ENCODE measurements at regions not wholly inside any gene's neighbourhood (a gene's known extent, or its start where the extent isn't known, plus 50 kb on each side); places are given as distances from the start of the nearest gene placed in this dataset.

- TF ChIP-seq KLF16 (IDR thresholded peaks at IDR 0.05), result no peak
These were observed 437.8 kb upstream of the HSF2 start (continued) for GRCh38 chr6:121961619-121962125.

- 0% methylated on average over 2 of the region's 2 CpGs for WGBS (ENCODE audit: insufficient coverage, low coverage, missing lambda C conversion rate)
- POLR2A ChIA-PET, result no interaction called here
These were observed 435.6 kb upstream of the HSF2 start for GRCh38 chr6:121963826-121964225.

More at GRCh38 chr6:121963826-121964225, 435.6 kb upstream of the HSF2 start:
- no TSS peak for BruUV-seq (replicated peaks)
- TF ChIP-seq, protein P1, sequence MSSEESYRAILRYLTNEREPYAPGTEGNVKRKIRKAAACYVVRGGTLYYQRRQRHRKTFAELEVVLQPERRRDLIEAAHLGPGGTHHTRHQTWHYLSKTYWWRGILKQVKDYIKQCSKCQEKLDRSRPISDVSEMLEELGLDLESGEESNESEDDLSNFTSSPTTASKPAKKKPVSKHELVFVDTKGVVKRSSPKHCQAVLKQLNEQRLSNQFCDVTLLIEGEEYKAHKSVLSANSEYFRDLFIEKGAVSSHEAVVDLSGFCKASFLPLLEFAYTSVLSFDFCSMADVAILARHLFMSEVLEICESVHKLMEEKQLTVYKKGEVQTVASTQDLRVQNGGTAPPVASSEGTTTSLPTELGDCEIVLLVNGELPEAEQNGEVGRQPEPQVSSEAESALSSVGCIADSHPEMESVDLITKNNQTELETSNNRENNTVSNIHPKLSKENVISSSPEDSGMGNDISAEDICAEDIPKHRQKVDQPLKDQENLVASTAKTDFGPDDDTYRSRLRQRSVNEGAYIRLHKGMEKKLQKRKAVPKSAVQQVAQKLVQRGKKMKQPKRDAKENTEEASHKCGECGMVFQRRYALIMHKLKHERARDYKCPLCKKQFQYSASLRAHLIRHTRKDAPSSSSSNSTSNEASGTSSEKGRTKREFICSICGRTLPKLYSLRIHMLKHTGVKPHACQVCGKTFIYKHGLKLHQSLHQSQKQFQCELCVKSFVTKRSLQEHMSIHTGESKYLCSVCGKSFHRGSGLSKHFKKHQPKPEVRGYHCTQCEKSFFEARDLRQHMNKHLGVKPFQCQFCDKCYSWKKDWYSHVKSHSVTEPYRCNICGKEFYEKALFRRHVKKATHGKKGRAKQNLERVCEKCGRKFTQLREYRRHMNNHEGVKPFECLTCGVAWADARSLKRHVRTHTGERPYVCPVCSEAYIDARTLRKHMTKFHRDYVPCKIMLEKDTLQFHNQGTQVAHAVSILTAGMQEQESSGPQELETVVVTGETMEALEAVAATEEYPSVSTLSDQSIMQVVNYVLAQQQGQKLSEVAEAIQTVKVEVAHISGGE (CRISPR knock-in tag; IDR thresholded peaks at IDR 0.05), result no peak
- TF ChIP-seq TAF15 (IDR thresholded peaks at IDR 0.05; ENCODE audit: low read depth, low read length) (no peak), EWSR1 (IDR thresholded peaks at IDR 0.05; ENCODE audit: borderline replicate concordance, low read depth, partially characterized antibody) (no peak)
- TF ChIP-seq, protein P2, sequence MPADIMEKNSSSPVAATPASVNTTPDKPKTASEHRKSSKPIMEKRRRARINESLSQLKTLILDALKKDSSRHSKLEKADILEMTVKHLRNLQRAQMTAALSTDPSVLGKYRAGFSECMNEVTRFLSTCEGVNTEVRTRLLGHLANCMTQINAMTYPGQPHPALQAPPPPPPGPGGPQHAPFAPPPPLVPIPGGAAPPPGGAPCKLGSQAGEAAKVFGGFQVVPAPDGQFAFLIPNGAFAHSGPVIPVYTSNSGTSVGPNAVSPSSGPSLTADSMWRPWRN (IDR thresholded peaks at IDR 0.05; ENCODE audit: low read depth), result no peak
- H3K9ac ChIP-seq (ENCODE audit: insufficient read depth in 1 of 2, low read depth in 2 of 2, low read length in 2 of 2), result no peak overlapping the region
- no peak for ATAC-seq
- no peaks in the 10 kb centered on the region for H3K36me3 ChIP-seq (ENCODE audit: control insufficient read depth, insufficient read depth, low read length)
- H3K27ac ChIP-seq (ENCODE audit: extremely low read depth, low read depth, low read length), result no peak overlapping the region
- H3K4me1 ChIP-seq (replicated peaks in 1 of 2; ENCODE audit: control insufficient read depth in 2 of 2, insufficient read depth in 2 of 2, low read length in 2 of 2), result no peaks in the 10 kb centered on the region
- H3K27me3 ChIP-seq (ENCODE audit: control insufficient read depth in 2 of 2, insufficient read depth in 2 of 2, low read length in 2 of 2), result no peaks in the 10 kb centered on the region
- no peaks in the 10 kb centered on the region for H3K79me2 ChIP-seq (ENCODE audit: control insufficient read depth, insufficient read depth, low read length)
- no peak overlapping the region for H3K4me2 ChIP-seq (ENCODE audit: insufficient read depth, low read length)
- CTCF ChIA-PET (ENCODE audit: low intra/inter-chr PET ratio), result no interaction called here
- no peaks in the 10 kb centered on the region; the same call in 1 of the 2 replicates for H3K9me3 ChIP-seq (replicated peaks; ENCODE audit: control insufficient read depth, insufficient read depth, low read depth, low read length)
- FAIRE-seq, result no peak
- H3K9me1 ChIP-seq (ENCODE audit: control insufficient read depth, insufficient read depth, low read length), result no peaks in the 10 kb centered on the region
- no peak overlapping the region for H3K4me3 ChIP-seq
- intact Hi-C loops (cut with micrococcal nuclease), result no loop called here
- H4K20me1 ChIP-seq (replicated peaks; ENCODE audit: control insufficient read depth, insufficient read depth, low read length), result no peaks in the 10 kb centered on the region
- in situ Hi-C loops (cut with MboI), result no loop called here
- no peak overlapping the region for H2AFZ ChIP-seq (ENCODE audit: low read depth, low read length)
- no peak for DNase-seq (ENCODE audit: extremely low read depth in 1 of 4, low spot score in 3 of 4)

All from K562 (cell line).